GM13976 (cell line): ENCODE measurements at regions not wholly inside any gene's neighbourhood (a gene's known extent, or its start where the extent isn't known, plus 50 kb on each side); places are given as distances from the start of the nearest gene placed in this dataset.
"Not testable (repeated sequence)": the region's sequence is repeated elsewhere in the genome, so short reads cannot be mapped to it uniquely, and the experiment has no call there.

ENCODE experiments used
- DNase-seq: peaks from one replicate; pipeline ENCODE4 v3.0.0; 2012; ENCODE audit warnings: low spot score
- in situ Hi-C: fragments of 300-500 bp; cut with MboI; formaldehyde crosslinking; loops from one replicate; pipeline ENCODE4 v1.12.0; 2022; ENCODE audit warnings: low sequenced_read_pairs, mixed read lengths, inconsistent platforms; ENCODE audit not compliant: unreplicated experiment
- TF ChIP-seq, protein P1 (sequence below): IDR thresholded peaks from 2 replicates; pipeline ENCODE4 v1.5.1; 2012; ENCODE audit warnings: borderline replicate concordance, mild to moderate bottlenecking; ENCODE audit not compliant: insufficient read depth; ENCODE audit errors: extremely low read depth, missing control alignments, control extremely low read depth

DNA sequence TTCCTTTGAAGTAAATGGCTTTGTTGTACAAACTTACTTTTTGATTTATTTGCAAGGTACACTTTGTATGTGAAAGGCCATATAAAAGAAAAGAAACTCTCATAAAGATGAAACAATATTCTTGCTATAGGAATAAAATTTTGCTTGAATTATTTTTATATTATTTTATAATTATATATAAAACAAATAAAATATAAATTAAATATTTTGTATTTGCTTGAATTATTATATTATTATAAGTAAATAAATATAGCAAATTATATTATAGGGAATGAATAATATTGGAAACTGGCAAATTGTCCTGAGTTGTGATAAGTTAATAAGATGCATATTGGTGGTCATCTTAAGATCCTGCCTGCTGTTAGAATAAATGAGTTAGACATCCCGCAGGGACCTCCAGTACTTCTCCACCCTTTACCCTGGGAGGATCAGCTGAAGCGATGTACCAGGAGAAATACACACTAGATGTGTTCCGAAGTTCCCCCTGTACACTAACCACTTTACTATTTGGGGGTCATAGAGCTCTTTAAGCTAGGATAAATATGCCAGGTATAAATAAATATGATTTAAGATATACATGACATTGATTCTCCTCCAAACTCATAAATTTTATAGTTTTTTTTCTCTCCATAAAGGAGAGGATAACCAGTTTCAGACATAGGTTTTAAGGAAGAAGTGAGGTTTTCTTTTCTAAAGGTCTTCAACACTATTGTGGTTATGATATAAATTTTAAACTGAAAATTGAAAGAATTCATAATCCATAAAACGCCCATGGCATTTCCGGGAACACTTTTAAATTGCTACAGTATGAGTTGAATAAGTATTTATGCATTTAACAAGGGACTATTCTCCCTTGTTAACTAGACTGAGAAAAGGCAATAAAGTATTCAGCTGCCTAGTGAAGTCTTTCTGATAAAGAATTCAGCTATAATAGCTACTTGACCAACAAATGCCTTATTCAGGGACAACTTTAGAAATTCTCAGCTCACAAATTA, 486.3 kb upstream of the MARCKS start:
- TF ChIP-seq, protein P1, sequence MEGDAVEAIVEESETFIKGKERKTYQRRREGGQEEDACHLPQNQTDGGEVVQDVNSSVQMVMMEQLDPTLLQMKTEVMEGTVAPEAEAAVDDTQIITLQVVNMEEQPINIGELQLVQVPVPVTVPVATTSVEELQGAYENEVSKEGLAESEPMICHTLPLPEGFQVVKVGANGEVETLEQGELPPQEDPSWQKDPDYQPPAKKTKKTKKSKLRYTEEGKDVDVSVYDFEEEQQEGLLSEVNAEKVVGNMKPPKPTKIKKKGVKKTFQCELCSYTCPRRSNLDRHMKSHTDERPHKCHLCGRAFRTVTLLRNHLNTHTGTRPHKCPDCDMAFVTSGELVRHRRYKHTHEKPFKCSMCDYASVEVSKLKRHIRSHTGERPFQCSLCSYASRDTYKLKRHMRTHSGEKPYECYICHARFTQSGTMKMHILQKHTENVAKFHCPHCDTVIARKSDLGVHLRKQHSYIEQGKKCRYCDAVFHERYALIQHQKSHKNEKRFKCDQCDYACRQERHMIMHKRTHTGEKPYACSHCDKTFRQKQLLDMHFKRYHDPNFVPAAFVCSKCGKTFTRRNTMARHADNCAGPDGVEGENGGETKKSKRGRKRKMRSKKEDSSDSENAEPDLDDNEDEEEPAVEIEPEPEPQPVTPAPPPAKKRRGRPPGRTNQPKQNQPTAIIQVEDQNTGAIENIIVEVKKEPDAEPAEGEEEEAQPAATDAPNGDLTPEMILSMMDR, result no peak
- in situ Hi-C loops, result no loop called here
- no peak for DNase-seq

GRCh38 chr6:113375466-113375865, 481.7 kb upstream of the MARCKS start:
- DNase-seq, in situ Hi-C loops: not testable (repeated sequence)

DNA sequence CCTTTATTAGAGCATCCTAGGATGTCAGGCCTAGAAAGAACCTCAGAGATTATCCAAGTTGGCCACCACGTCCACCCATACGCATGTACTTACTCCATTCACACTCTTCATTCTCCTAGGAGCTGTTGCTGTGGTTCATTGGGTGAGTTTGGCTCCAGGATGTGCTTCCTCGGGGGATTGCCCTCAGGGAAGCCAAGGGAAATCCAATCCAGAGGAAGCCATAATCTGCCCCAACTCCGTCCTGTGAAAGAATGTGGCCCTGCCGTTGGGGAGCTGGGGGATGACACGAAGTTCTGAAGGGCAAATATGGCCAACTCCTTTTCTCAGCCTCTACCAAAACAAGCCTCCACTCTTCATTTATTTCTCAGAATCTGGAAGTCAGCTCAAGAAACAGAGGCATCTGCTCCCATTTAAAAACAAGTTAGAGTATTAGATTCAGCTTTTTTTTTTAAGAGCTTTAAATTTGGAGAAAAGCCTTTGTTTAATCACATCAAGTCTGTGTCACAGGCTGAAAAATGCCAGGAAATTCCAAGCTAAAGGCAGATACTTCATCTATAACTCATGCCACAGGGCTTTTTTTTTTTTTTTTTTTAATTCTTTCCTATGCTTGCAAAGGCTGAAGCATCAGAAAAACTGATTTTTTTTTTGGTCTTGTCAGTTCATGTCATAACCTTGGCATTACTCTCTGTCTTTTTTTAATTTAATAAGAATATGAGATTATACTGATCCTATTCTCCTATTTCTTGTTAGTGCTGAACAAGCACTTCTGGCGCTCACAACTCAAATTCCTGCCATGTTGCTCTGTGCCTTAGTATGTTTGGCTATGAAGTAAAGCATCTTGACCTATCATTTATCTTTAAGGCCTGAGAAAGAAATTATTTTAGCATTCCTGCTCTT, 480.9 kb upstream of the MARCKS start:
- in situ Hi-C loops, result no loop called here
- TF ChIP-seq, protein P1, result no peak
- no peak for DNase-seq

DNA sequence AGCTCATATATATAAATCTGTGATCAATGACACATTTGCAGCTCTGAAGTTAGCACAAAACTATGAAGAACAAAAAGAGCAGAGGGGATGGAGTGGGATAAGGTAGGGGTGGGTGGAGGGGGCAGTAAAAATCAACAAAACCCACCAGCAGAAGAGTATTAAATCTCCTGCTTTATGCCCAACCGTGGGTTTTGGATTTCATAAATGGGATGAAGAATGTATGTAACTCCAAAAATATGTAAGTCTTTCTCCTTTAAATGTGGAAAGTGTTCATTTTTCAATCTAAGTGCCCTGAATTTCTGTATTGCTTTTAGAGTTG, 480.3 kb upstream of the MARCKS start:
- TF ChIP-seq, protein P1, result no peak
- no peak for DNase-seq
- in situ Hi-C loops, result no loop called here

DNA sequence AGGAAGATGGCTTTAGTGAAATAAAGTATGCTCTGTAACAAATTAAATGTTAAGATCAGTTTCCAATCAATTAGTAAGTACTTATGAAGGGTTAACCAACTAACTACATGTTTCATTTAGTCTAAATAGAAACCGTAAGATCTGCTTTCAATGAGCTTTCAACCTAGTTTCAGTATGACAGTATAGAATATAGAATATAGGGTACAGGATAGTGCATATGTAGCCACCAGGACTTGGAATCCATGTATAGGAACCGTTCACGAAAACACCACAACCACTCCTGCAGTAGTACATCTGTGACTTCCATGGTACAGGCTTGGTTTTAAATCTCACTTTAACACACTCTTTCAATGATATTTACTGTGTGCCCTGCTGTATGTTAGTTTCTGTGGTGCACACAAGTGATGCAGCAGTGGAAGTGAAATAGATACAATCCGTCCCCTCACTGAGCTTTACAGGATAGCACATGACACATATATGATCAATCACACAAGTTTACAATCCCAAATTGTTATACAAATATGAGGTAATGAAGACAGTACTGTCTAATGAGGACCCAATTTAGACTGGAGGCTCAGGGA, 479.7 kb upstream of the MARCKS start:
- in situ Hi-C loops, result no loop called here
- TF ChIP-seq, protein P1, result no peak
- DNase-seq, result no peak

- DNase-seq, result no peak
- TF ChIP-seq, protein P1, result no peak
- in situ Hi-C loops, result no loop called here
Measured at GRCh38 chr6:113380591-113380990, 476.6 kb upstream of the MARCKS start.
